ENCODE measurements at regions not wholly inside any gene's neighbourhood (a gene's known extent, or its start where the extent isn't known, plus 50 kb on each side); places are given as distances from the start of the nearest gene placed in this dataset.

- Histone ChIP-seq H3K36me3 (ENCODE audit: control insufficient read depth in 2 of 4, insufficient read depth in 4 of 4, low read length in 3 of 4) (no peaks in the 10 kb centered on the region), H3K4me2 (ENCODE audit: insufficient read depth in 1 of 2, low read depth in 2 of 2, low read length in 2 of 2) (no peak overlapping the region), H2BK20ac (ENCODE audit: low read length) (no peak overlapping the region), H3K9ac (replicated peaks in 1 of 4; ENCODE audit: extremely low read depth in 1 of 4, low read depth in 3 of 4, low read length in 3 of 4) (no peak overlapping the region), H3K27me3 (replicated peaks in 1 of 4; ENCODE audit: control insufficient read depth in 3 of 4, extremely low read depth in 1 of 4, insufficient read depth in 3 of 4, low read length in 3 of 4) (peaks cover 0 to 1% (median 0%) of the 10 kb centered on the region in 4 experiments; a peak in 2 of 7 replicates), H3K14ac (ENCODE audit: insufficient read length) (no peak overlapping the region), H3K4me1 (replicated peaks in 1 of 4; ENCODE audit: control insufficient read depth in 3 of 4, insufficient read depth in 4 of 4, low read length in 3 of 4) (no peaks in the 10 kb centered on the region), H2AK5ac (ENCODE audit: low read depth, low read length) (no peak overlapping the region), H3K23ac (ENCODE audit: insufficient read length) (no peak overlapping the region), H3K79me2 (ENCODE audit: control insufficient read depth in 1 of 2, insufficient read depth in 2 of 2, low read length in 2 of 2) (no peaks in the 10 kb centered on the region), H4K91ac (replicated peaks; ENCODE audit: insufficient read length, low read length) (no peak overlapping the region), H4K8ac (ENCODE audit: extremely low read depth, insufficient read depth, low read length) (no peak overlapping the region), H3K23me2 (ENCODE audit: low read depth, low read length) (no peaks in the 10 kb centered on the region), H3K9me3 (ENCODE audit: insufficient read depth in 2 of 2, low read depth in 1 of 2, low read length in 1 of 2) (no peaks in the 10 kb centered on the region), H4K5ac (ENCODE audit: insufficient read length, low read depth, low read length) (no peak overlapping the region), H4K20me1 (replicated peaks in 1 of 2; ENCODE audit: control insufficient read depth in 1 of 2, insufficient read depth in 2 of 2, low read length in 2 of 2) (no peaks in the 10 kb centered on the region), H3K4ac (replicated peaks; ENCODE audit: insufficient read length, low read depth, low read length) (no peak overlapping the region), H2AFZ (ENCODE audit: low read length) (no peak overlapping the region), H3K79me1 (ENCODE audit: low read depth, low read length) (no peaks in the 10 kb centered on the region), H3K27ac (ENCODE audit: low read depth, low read length) (no peak overlapping the region), H3K56ac (replicated peaks; ENCODE audit: insufficient read length, low read depth, low read length) (no peak overlapping the region), H3K4me3 (ENCODE audit: extremely low read depth in 1 of 4, insufficient read depth in 2 of 4, low read depth in 3 of 4, low read length in 4 of 4) (no peak overlapping the region), H2BK120ac (replicated peaks; ENCODE audit: low read depth, low read length) (no peak overlapping the region), H2BK12ac (ENCODE audit: low read depth, low read length) (no peak overlapping the region), H2BK5ac (ENCODE audit: low read depth, low read length) (no peak overlapping the region), H3K18ac (ENCODE audit: extremely low read depth, low read length) (no peak overlapping the region), H2BK15ac (ENCODE audit: low read length) (no peak overlapping the region)
- 70% methylated on average over 6 of the region's 6 CpGs; no CpG with 5 or more reads in 1 of the 2 experiments for WGBS, 2 experiments (ENCODE audit: extremely low coverage in 1 of 2, insufficient coverage in 1 of 2, insufficient read length in 1 of 2, insufficient replicate concordance in 2 of 2, low coverage in 1 of 2, low lambda C conversion rate in 2 of 2, missing lambda C conversion rate in 1 of 2)
- DNase-seq (ENCODE audit: low read depth in 1 of 2, low spot score in 2 of 2) (no peak), FAIRE-seq (no peak)
- POLR2A ChIA-PET (ENCODE audit: partially characterized antibody): no interaction called here
- CTCF ChIA-PET (ENCODE audit: partially characterized antibody): interaction anchor here (0.8 to 1.9 kb wide), 4 partner anchors 32 to 364 kb away, joined by 3 to 6 read pairs (median 4); no protein-coding TSS in a partner anchor
- TF ChIP-seq SRF (IDR thresholded peaks at IDR 0.05; ENCODE audit: low read depth, low read length): no peak
- no peak for TF ChIP-seq RXRA (IDR thresholded peaks at IDR 0.05; ENCODE audit: insufficient read depth, low read depth, low read length)
- no peak for TF ChIP-seq JUND (IDR thresholded peaks at IDR 0.05; ENCODE audit: low read length)
- TF ChIP-seq TAF7 (optimal IDR thresholded peaks at IDR 0.05; ENCODE audit: borderline replicate concordance, low read depth, low read length): no peak
- TF ChIP-seq SUZ12 (IDR thresholded peaks at IDR 0.05; ENCODE audit: low read length): no peak
- TF ChIP-seq POLR2A (IDR thresholded peaks at IDR 0.05; ENCODE audit: control extremely low read depth in 1 of 2, low read depth in 2 of 2, low read length in 2 of 2): no peak
Observed at GRCh38 chr2:157991932-157992331, 109.7 kb upstream of the UPP2 start.

Data from H1 (cell line).